ENCODE measurements at regions not wholly inside any gene's neighbourhood (a gene's known extent, or its start where the extent isn't known, plus 50 kb on each side); places are given as distances from the start of the nearest gene placed in this dataset.

GRCh38 chr1:82836213-82836972, 1035.7 kb downstream of the ADGRL2 start:
- no peak overlapping the region for H3K4me3 ChIP-seq (ENCODE audit: low read depth, low read length)
- no peak for DNase-seq (ENCODE audit: low read depth)
- no peak for TF ChIP-seq CTCF (conservative IDR thresholded peaks at IDR 0.05; ENCODE audit: low read depth, low read length)

DNA sequence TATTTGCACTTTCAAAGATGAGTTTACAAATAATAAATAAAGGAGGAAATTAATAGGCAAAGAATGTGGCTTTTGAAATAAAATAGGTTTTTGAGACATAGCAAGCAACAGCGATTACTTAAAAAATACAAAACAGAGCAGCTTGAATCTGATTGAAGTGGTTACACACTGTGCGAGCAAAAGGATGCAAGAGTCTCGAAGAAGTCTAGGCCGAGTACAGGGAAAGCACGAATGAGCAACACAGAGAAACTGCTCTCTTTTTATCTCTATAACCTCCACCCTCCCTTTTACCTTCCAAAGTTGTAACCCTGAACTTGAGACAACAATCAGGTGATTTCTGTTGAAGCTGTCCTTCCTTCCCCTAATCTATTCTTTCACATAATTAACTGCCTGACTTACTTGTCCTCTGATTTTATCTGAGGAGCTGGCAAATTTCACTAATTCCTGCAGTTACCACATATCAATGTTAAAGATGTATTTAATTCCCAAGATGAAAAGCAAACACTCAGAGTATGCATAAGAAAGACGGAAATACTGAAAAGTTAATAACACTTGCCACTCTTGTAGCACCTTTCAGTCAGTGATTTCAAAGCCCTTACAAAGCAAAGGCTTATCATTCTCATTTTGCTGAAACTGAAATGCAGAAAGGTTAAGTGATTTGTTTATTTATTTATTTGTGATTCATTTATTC, 1030.1 kb downstream of the ADGRL2 start:
- H3K4me3 ChIP-seq (ENCODE audit: low read depth, low read length), result no peak overlapping the region
- no peak for TF ChIP-seq CTCF (conservative IDR thresholded peaks at IDR 0.05; ENCODE audit: low read depth, low read length)
- DNase-seq (ENCODE audit: low read depth), result no peak

DNA sequence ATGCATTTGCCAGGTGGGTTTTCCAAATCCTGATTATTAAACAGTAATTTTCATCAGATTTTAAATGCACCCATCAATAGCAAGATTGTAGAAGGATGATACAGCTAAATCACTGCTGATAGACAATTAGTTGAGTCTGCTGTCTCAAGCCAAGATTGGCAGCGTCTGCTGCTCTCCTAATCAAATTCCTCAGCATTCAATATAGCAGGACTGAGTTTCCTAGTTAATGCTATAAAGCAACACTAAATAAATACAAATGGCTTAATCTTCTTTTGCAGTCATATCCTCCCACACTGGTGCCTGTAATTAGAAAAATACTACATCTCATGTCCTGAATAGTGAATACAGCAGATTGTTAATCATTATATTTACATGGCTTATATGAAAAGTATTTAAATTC, 1028.8 kb downstream of the ADGRL2 start:
- H3K4me3 ChIP-seq (ENCODE audit: low read depth, low read length), result no peak overlapping the region
- TF ChIP-seq CTCF (conservative IDR thresholded peaks at IDR 0.05; ENCODE audit: low read depth, low read length), result no peak
- no peak for DNase-seq (ENCODE audit: low read depth)

DNA sequence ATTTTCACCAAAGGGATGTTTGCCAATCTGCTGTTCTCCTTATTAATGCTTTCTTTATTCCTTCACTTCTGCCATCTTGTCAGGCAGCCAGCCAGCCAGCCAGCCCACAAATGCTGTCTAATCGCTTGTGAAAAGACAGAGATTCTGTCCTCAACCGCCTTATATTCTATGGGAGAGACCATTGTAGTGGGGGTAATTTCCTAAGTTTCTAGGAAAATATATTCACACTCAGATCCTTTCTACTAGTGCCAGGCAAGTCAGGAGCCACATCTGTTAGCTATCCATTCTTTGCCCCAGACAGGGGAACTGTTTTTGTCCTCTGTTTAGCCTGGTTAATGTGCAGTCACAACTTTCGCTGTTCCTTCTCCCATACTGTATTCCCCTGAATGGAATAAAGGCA, 1023.1 kb downstream of the ADGRL2 start:
- DNase-seq (ENCODE audit: low read depth), result no peak
- TF ChIP-seq CTCF (conservative IDR thresholded peaks at IDR 0.05; ENCODE audit: low read depth, low read length), result no peak
- H3K4me3 ChIP-seq (ENCODE audit: low read depth, low read length), result no peak overlapping the region

GRCh38 chr1:82820816-82821215, 1020.1 kb downstream of the ADGRL2 start:
- TF ChIP-seq CTCF (conservative IDR thresholded peaks at IDR 0.05; ENCODE audit: low read depth, low read length), result no peak
- no peak overlapping the region for H3K4me3 ChIP-seq (ENCODE audit: low read depth, low read length)
- DNase-seq (ENCODE audit: low read depth), result no peak

GRCh38 chr1:82819234-82819633, 1018.5 kb downstream of the ADGRL2 start:
- no peak overlapping the region for H3K4me3 ChIP-seq (ENCODE audit: low read depth, low read length)
- DNase-seq (ENCODE audit: low read depth), result no peak
- no peak for TF ChIP-seq CTCF (conservative IDR thresholded peaks at IDR 0.05; ENCODE audit: low read depth, low read length)

GRCh38 chr1:82818586-82818985, 1017.9 kb downstream of the ADGRL2 start:
- no peak for TF ChIP-seq CTCF (conservative IDR thresholded peaks at IDR 0.05; ENCODE audit: low read depth, low read length)
- DNase-seq (ENCODE audit: low read depth), result no peak
- H3K4me3 ChIP-seq (ENCODE audit: low read depth, low read length), result no peak overlapping the region
